Mesenchymal stem cell (in vitro differentiated cells and primary cell): ENCODE measurements at regions not wholly inside any gene's neighbourhood (a gene's known extent, or its start where the extent isn't known, plus 50 kb on each side); places are given as distances from the start of the nearest gene placed in this dataset.

ENCODE experiments used
- DNase-seq: peaks from one replicate; pipeline ENCODE4 v3.0.0-alpha.2; 2013
- H2AFZ ChIP-seq: one replicate; pipeline ENCODE4 v1.6.1; 2013; ENCODE audit warnings: low read depth, mild to moderate bottlenecking, control low read depth, inconsistent platforms, low read length, moderate library complexity
- H2AK5ac ChIP-seq: 2 replicates; pipeline ENCODE4 v1.6.1; 2013; ENCODE audit warnings: low read length, moderate library complexity, mild to moderate bottlenecking, inconsistent platforms; ENCODE audit not compliant: severe bottlenecking
- H2BK120ac ChIP-seq: one replicate; pipeline ENCODE4 v1.6.1; 2013; ENCODE audit warnings: low read depth, mild to moderate bottlenecking, inconsistent platforms, low read length, moderate library complexity
- H2BK12ac ChIP-seq, 2 experiments: one replicate each; pipeline ENCODE4 v1.6.1; 2013; ENCODE audit warnings: inconsistent platforms in 2 of 2, low read length in 2 of 2, mild to moderate bottlenecking in 2 of 2, moderate library complexity in 2 of 2, control low read depth in 1 of 2
- H2BK15ac ChIP-seq: one replicate; pipeline ENCODE4 v1.6.1; 2013; ENCODE audit warnings: mild to moderate bottlenecking, low read depth, inconsistent platforms; ENCODE audit not compliant: poor library complexity, severe bottlenecking
- H2BK5ac ChIP-seq: 2 replicates; pipeline ENCODE4 v1.6.1; 2013; ENCODE audit warnings: low read depth, mild to moderate bottlenecking, low read length, control low read depth, inconsistent platforms; ENCODE audit not compliant: poor library complexity, severe bottlenecking
- H3K14ac ChIP-seq, 2 experiments: one replicate each; pipeline ENCODE4 v1.6.1; 2013; ENCODE audit warnings: inconsistent platforms in 2 of 2, low read length in 2 of 2, control low read depth in 1 of 2, mild to moderate bottlenecking in 1 of 2, moderate library complexity in 1 of 2
- H3K18ac ChIP-seq, 2 experiments: one replicate each; pipeline ENCODE4 v1.6.1; 2013; ENCODE audit warnings: inconsistent platforms in 2 of 2, low read length in 2 of 2, control low read depth in 1 of 2, low read depth in 1 of 2, mild to moderate bottlenecking in 1 of 2
- H3K23ac ChIP-seq, 2 experiments: one replicate each; pipeline ENCODE4 v1.6.1; 2013; ENCODE audit warnings: inconsistent platforms in 2 of 2, low read length in 2 of 2, mild to moderate bottlenecking in 2 of 2, moderate library complexity in 2 of 2, control low read depth in 1 of 2
- H3K27ac ChIP-seq: 2 replicates; pipeline ENCODE4 v1.5.1; 2013; ENCODE audit warnings: mild to moderate bottlenecking, moderate library complexity, low read length, control low read depth, inconsistent platforms; ENCODE audit not compliant: poor library complexity, severe bottlenecking
- H3K27me3 ChIP-seq, 2 experiments: 2 replicates each; pipeline versions ENCODE4 v1.6.1 to v1.7.0; 2013; ENCODE audit warnings: low read length in 2 of 2, mild to moderate bottlenecking in 2 of 2, moderate library complexity in 2 of 2, control low read depth in 1 of 2, inconsistent platforms in 1 of 2; ENCODE audit not compliant: control insufficient read depth in 1 of 2, insufficient read depth in 1 of 2
- H3K36me3 ChIP-seq, 2 experiments: 2 replicates each; pipeline versions ENCODE4 v1.6.1 to v1.7.0; 2013; ENCODE audit warnings: low read length in 2 of 2, control low read depth in 1 of 2, inconsistent platforms in 1 of 2, low read depth in 1 of 2, mild to moderate bottlenecking in 1 of 2; ENCODE audit not compliant: insufficient read depth in 2 of 2, control insufficient read depth in 1 of 2
- H3K4ac ChIP-seq, 2 experiments: one replicate each; pipeline ENCODE4 v1.6.1; 2013; ENCODE audit warnings: inconsistent platforms in 2 of 2, low read length in 2 of 2, mild to moderate bottlenecking in 2 of 2, moderate library complexity in 2 of 2, control low read depth in 1 of 2, low read depth in 1 of 2
- H3K4me1 ChIP-seq: 2 replicates; pipeline ENCODE4 v1.6.1; 2013; ENCODE audit warnings: low read depth, low read length, control low read depth; ENCODE audit not compliant: control insufficient read depth, insufficient read depth
- H3K4me2 ChIP-seq: 2 replicates; pipeline ENCODE4 v1.6.1; 2013; ENCODE audit warnings: low read length, mild to moderate bottlenecking, inconsistent platforms; ENCODE audit not compliant: poor library complexity, severe bottlenecking
- H3K4me3 ChIP-seq, 2 experiments: 2 replicates each; pipeline versions ENCODE4 v1.5.1 to v1.7.0; 2013; ENCODE audit warnings: low read length in 2 of 2, mild to moderate bottlenecking in 2 of 2, control low read depth in 1 of 2, low read depth in 1 of 2; ENCODE audit not compliant: insufficient read depth in 1 of 2
- H3K79me1 ChIP-seq: replicated peaks from 2 replicates; pipeline ENCODE4 v1.6.1; 2013; ENCODE audit warnings: mild to moderate bottlenecking, control low read depth, low read length, inconsistent platforms; ENCODE audit not compliant: poor library complexity, severe bottlenecking
- H3K9ac ChIP-seq: 2 replicates; pipeline ENCODE4 v1.7.0; 2013; ENCODE audit warnings: mild to moderate bottlenecking, low read length, moderate library complexity
- H3K9me3 ChIP-seq: 2 replicates; pipeline ENCODE4 v1.7.0; 2013; ENCODE audit warnings: mild to moderate bottlenecking, low read length; ENCODE audit not compliant: control insufficient read depth
- H4K8ac ChIP-seq: one replicate; pipeline ENCODE4 v1.6.1; 2013; ENCODE audit warnings: inconsistent platforms, mild to moderate bottlenecking, low read length, moderate library complexity
- H4K91ac ChIP-seq: one replicate; pipeline ENCODE4 v1.6.1; 2013; ENCODE audit warnings: mild to moderate bottlenecking, low read length, inconsistent platforms
- WGBS: methylation state at CpG from one replicate; pipeline ENCODE4 v1.1.7; 2013; ENCODE audit warnings: mixed read lengths; 5-methylcytosine and 5-hydroxymethylcytosine counted together

DNA sequence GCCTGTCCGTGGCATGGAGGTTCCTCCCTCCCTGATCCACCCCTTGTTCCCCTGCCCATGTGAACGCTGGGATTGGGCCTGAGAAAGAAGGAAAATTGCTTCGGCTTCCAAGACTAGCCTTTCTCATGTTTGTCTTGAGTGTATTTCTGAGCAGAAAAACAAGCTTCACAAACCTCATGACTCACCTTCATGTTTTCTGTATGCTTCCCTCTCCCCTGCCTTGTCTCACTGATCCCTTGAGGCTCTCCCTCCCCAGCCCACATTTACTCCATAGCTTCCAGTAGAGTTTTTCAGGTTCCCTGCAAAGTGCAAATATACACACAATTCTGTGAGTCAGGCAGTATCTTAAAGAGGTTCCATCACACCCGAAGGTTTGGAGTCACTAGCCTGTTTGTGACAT lies 572.4 kb downstream of the UQCRFS1 start:
- Histone ChIP-seq H4K8ac (no peak overlapping the region), H2BK15ac (no peak overlapping the region), H3K14ac (no peak overlapping the region), H3K9ac (no peak overlapping the region), H3K4ac (no peak overlapping the region), H2AFZ (no peak overlapping the region), H3K27ac (no peak overlapping the region), H3K18ac (no peak overlapping the region), H3K4me3 (no peak overlapping the region), H2BK12ac (no peak overlapping the region), H3K4me1 (peaks cover 5% of the 10 kb centered on the region), H3K4me2 (no peak overlapping the region), H4K91ac (no peak overlapping the region), H3K79me1 (no peaks in the 10 kb centered on the region), H3K36me3 (no peaks in the 10 kb centered on the region), H3K9me3 (no peaks in the 10 kb centered on the region), H3K27me3 (peaks cover 0 to 26% of the 10 kb centered on the region in 2 experiments), H2BK5ac (no peak overlapping the region), H2BK120ac (no peak overlapping the region), H2AK5ac (no peak overlapping the region), H3K23ac (no peak overlapping the region)
- no peak for DNase-seq
- WGBS = 81% methylated on average over 3 of the region's 4 CpGs

- Histone ChIP-seq H3K23ac (no peak overlapping the region), H3K27ac (no peak overlapping the region), H2BK120ac (no peak overlapping the region), H4K91ac (no peak overlapping the region), H3K9ac (no peak overlapping the region), H3K36me3 (no peaks in the 10 kb centered on the region), H3K14ac (no peak overlapping the region), H3K18ac (no peak overlapping the region), H2AFZ (no peak overlapping the region), H3K79me1 (no peaks in the 10 kb centered on the region), H3K4me3 (no peak overlapping the region), H2BK5ac (no peak overlapping the region), H2BK15ac (no peak overlapping the region), H3K4ac (no peak overlapping the region), H3K9me3 (no peaks in the 10 kb centered on the region), H4K8ac (no peak overlapping the region), H3K27me3 (peaks cover 0 to 20% of the 10 kb centered on the region in 2 experiments), H3K4me2 (no peak overlapping the region), H2BK12ac (no peak overlapping the region), H2AK5ac (no peak overlapping the region), H3K4me1 (peaks cover 7% of the 10 kb centered on the region)
- DNase-seq = no peak
- WGBS = 96% methylated on average over 4 of the region's 4 CpGs
These were observed 574.5 kb downstream of the UQCRFS1 start for GRCh38 chr19:28638445-28638844.

DNA sequence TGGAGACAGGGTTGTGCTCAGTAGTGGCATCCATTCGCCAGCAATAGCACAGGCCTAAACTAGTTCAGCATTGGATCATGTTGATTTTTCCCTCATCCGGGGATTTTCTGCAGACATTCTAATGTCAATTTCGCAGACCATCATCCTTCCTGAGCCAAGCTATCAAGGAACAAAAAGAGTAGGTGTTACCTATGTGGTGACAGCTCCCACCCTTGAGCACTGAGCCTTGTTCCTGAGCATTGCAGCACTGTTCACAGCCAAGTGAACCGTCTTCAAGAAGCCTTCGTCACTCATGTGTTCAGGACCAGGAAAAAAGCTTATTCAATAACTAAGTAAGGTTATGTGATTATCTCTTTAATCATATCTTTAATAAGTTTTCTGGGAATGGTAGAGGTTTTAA lies 576.2 kb downstream of the UQCRFS1 start:
- no peaks in the 10 kb centered on the region for H3K9me3 ChIP-seq
- peaks cover 11% of the 10 kb centered on the region for H3K4me1 ChIP-seq
- WGBS = 93% methylated on average over 3 of the region's 5 CpGs
- H2AK5ac ChIP-seq = no peak overlapping the region
- H3K27ac ChIP-seq = no peak overlapping the region
- no peak overlapping the region for H2BK120ac ChIP-seq
- H4K91ac ChIP-seq = no peak overlapping the region
- no peak overlapping the region for H3K4me3 ChIP-seq
- H2BK12ac ChIP-seq = no peak overlapping the region
- no peak for DNase-seq
- no peak overlapping the region for H2BK5ac ChIP-seq
- H3K36me3 ChIP-seq = no peaks in the 10 kb centered on the region
- no peak overlapping the region for H3K4me2 ChIP-seq
- no peak overlapping the region for H2AFZ ChIP-seq
- H2BK15ac ChIP-seq = no peak overlapping the region
- H3K23ac ChIP-seq = no peak overlapping the region
- no peak overlapping the region for H3K9ac ChIP-seq
- H3K27me3 ChIP-seq = peaks cover 0 to 20% of the 10 kb centered on the region in 2 experiments
- H3K14ac ChIP-seq = no peak overlapping the region
- H4K8ac ChIP-seq = no peak overlapping the region
- H3K4ac ChIP-seq = no peak overlapping the region
- H3K18ac ChIP-seq = no peak overlapping the region
- no peaks in the 10 kb centered on the region for H3K79me1 ChIP-seq

DNA sequence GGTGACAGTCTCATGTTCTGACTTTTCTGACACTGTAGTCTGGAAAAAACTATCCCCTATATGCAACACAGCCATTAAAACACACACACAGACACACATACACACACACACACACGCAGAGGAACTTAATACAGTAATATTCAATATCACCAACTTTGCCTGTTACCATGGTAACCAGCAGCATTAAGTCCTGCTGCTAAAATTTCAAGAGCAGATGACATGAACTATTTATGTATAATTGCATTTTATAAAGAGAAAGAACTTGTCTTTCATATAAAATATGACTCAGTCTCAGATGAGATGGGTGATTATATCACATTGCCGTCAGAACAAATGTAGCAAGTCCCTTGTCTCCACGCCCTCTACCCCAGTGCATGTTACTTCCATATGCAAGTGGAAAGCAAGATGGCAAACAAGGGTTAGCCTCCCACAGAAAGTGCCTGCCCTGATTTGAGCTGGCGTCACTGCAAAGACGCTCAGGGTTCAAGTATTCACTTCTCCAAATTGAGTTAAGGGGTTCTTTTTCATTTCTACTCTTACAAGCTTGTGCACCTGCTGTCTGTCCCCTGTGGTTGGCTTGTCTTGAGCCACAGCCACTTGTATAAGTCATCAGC lies 576.8 kb downstream of the UQCRFS1 start:
- Histone ChIP-seq H4K8ac (no peak overlapping the region), H3K9ac (no peak overlapping the region), H3K4me2 (no peak overlapping the region), H3K4me1 (peaks cover 11% of the 10 kb centered on the region), H3K18ac (no peak overlapping the region), H3K27me3 (peaks cover 0 to 20% of the 10 kb centered on the region in 2 experiments), H2AK5ac (no peak overlapping the region), H3K36me3 (no peaks in the 10 kb centered on the region), H3K27ac (no peak overlapping the region), H2AFZ (no peak overlapping the region), H3K23ac (no peak overlapping the region), H3K14ac (no peak overlapping the region), H4K91ac (no peak overlapping the region), H2BK120ac (no peak overlapping the region), H2BK12ac (no peak overlapping the region), H3K79me1 (no peaks in the 10 kb centered on the region), H3K9me3 (no peaks in the 10 kb centered on the region), H3K4me3 (no peak overlapping the region), H3K4ac (no peak overlapping the region), H2BK15ac (no peak overlapping the region), H2BK5ac (no peak overlapping the region)
- no peak for DNase-seq
- WGBS = 89% methylated on average over 5 of the region's 5 CpGs
